Naive thymus-derived CD4-positive, alpha-beta T cell (primary cell): ENCODE measurements at regions not wholly inside any gene's neighbourhood (a gene's known extent, or its start where the extent isn't known, plus 50 kb on each side); places are given as distances from the start of the nearest gene placed in this dataset.
"Not testable (repeated sequence)": the region's sequence is repeated elsewhere in the genome, so short reads cannot be mapped to it uniquely, and the experiment has no call there.

ENCODE experiments used
- ATAC-seq: fragments of 150-1000 bp; cut with Tn5 transposase; 2 replicates; pipeline ENCODE4 v1.10.0; 2021; ENCODE audit warnings: mild to moderate bottlenecking, moderate library complexity
- CTCF ChIA-PET: fragments of 350-600 bp; sonication (Branson Sonifier 250); formaldehyde crosslinking; loops from one replicate; lab custom pipeline; 2021; ENCODE audit warnings: antibody characterized with exemption; lab: Charles Lee
- POLR2A ChIA-PET: fragments of 350-600 bp; sonication (Branson Sonifier 250); formaldehyde crosslinking; loops from one replicate; lab custom pipeline; 2021; ENCODE audit warnings: antibody characterized with exemption, inconsistent platforms; lab: Charles Lee
- DNase-seq, 9 donors: peaks; one replicate each; pipeline versions ENCODE4 v3.0.0 to v3.0.0-alpha.2; 2020 to 2022; ENCODE audit warnings: mixed read lengths in 1 of 9
- H3K27ac ChIP-seq: one replicate; pipeline ENCODE4 v1.7.0; 2013; ENCODE audit warnings: mild to moderate bottlenecking, low read depth, low read length, moderate library complexity
- H3K27me3 ChIP-seq, 2 donors: one replicate each; pipeline ENCODE4 v1.7.0; 2013; ENCODE audit warnings: low read length in 2 of 2, mild to moderate bottlenecking in 2 of 2, moderate library complexity in 2 of 2; ENCODE audit not compliant: control insufficient read depth in 2 of 2, insufficient read depth in 2 of 2
- H3K36me3 ChIP-seq, 3 experiments: 1 replicate in 2 of 3; 2 replicates in 1 of 3; pipeline ENCODE4 v1.7.0; 2013; ENCODE audit warnings: low read length in 3 of 3, mild to moderate bottlenecking in 3 of 3, moderate library complexity in 1 of 3; ENCODE audit not compliant: insufficient read depth in 3 of 3, control insufficient read depth in 2 of 3
- H3K4me1 ChIP-seq, 2 donors: one replicate each; pipeline ENCODE4 v1.7.0; 2013; ENCODE audit warnings: low read length in 2 of 2, mild to moderate bottlenecking in 2 of 2, moderate library complexity in 1 of 2; ENCODE audit not compliant: control insufficient read depth in 2 of 2, insufficient read depth in 2 of 2
- H3K4me3 ChIP-seq: 2 replicates; pipeline ENCODE4 v1.7.0; 2013; ENCODE audit warnings: mild to moderate bottlenecking, low read length
- H3K9me3 ChIP-seq, 3 experiments: 1 replicate in 2 of 3; 2 replicates in 1 of 3; pipeline ENCODE4 v1.7.0; 2013; ENCODE audit warnings: low read length in 3 of 3; ENCODE audit not compliant: control insufficient read depth in 2 of 3
- H3K27ac Mint-ChIP-seq, 9 donors: one replicate each; pipeline ENCODE4 v1.8.0; 2020 to 2022; ENCODE audit warnings: mixed read lengths in 9 of 9, mild to moderate bottlenecking in 8 of 9, moderate library complexity in 5 of 9, inconsistent platforms in 2 of 9
- H3K27me3 Mint-ChIP-seq, 5 donors: one replicate each; pipeline ENCODE4 v1.8.0; 2021 to 2022; ENCODE audit warnings: mixed read lengths in 5 of 5, mild to moderate bottlenecking in 1 of 5
- H3K36me3 Mint-ChIP-seq, 5 donors: one replicate each; pipeline ENCODE4 v1.8.0; 2020 to 2022; ENCODE audit warnings: mixed read lengths in 5 of 5, mild to moderate bottlenecking in 3 of 5, inconsistent platforms in 1 of 5
- H3K4me1 Mint-ChIP-seq, 7 donors: one replicate each; pipeline ENCODE4 v1.8.0; 2020 to 2022; ENCODE audit warnings: mixed read lengths in 7 of 7, mild to moderate bottlenecking in 3 of 7, inconsistent platforms in 1 of 7
- H3K4me3 Mint-ChIP-seq, 10 donors: one replicate each; pipeline ENCODE4 v1.8.0; 2020 to 2022; ENCODE audit warnings: mild to moderate bottlenecking in 10 of 10, mixed read lengths in 10 of 10, moderate library complexity in 6 of 10, inconsistent platforms in 2 of 10
- H3K9me3 Mint-ChIP-seq, 11 donors: one replicate each; pipeline ENCODE4 v1.8.0; 2020 to 2022; ENCODE audit warnings: mixed read lengths in 11 of 11, mild to moderate bottlenecking in 4 of 11, inconsistent platforms in 1 of 11, moderate library complexity in 1 of 11
- intact Hi-C, 2 donors: fragments of 100-400 bp; cut with micrococcal nuclease; formaldehyde crosslinking; loops; one replicate each; pipeline ENCODE4 v1.15.1; 2023

DNA sequence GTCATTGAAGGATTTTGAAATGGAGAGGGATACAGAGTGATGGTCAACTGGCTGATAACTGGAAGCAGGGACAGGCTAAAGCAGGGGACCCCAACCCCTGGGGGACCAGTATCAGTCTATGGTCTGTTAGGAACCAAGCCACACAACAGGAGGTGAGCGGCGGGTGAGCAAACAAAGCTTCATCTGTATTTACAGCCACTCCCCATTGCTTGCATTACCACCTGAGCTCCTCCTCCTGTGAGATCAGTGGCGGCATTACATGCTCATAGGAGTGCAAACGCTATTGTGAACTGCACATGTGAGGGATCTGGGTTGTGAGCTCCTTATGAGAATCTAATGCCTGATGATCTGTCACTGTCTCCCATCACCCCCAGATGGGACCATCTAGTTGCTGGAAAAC lies 407.9 kb downstream of the BUD13 start:
- H3K36me3 Mint-ChIP-seq, H3K9me3 ChIP-seq, H3K4me1 ChIP-seq, H3K4me1 Mint-ChIP-seq, H3K27me3 ChIP-seq, intact Hi-C loops, POLR2A ChIA-PET, H3K9me3 Mint-ChIP-seq, H3K36me3 ChIP-seq, ATAC-seq, H3K4me3 Mint-ChIP-seq, H3K27ac Mint-ChIP-seq, DNase-seq, H3K4me3 ChIP-seq, H3K27ac ChIP-seq, CTCF ChIA-PET: not testable (repeated sequence)
- H3K27me3 Mint-ChIP-seq, result peaks cover 0 to 23% (median 14%) of the 10 kb centered on the region in 5 donors

DNA sequence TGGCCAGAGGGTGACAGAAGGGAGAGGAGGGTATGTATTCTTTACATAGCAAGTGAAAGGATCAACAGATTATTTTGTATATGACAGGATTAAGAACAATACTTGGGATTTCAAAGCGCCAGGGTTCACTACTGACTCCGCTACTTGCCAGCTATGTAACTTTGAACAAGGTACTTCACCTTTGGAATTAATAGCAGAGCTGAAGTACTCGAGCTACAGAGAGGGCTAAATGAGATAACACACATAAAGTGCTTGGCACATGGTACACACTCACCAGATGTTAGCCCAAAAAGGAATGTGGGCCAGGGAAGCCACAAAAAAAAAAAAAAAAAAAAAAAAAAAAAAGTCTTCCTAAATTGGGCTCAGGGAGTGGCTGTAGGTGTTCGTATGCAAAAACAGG lies 408.4 kb downstream of the BUD13 start:
- POLR2A ChIA-PET, result no interaction called here
- DNase-seq, result no peak
- CTCF ChIA-PET, result no interaction called here
- Histone ChIP-seq H3K4me1 (no peaks in the 10 kb centered on the region), H3K9me3 (no peaks in the 10 kb centered on the region), H3K36me3 (no peaks in the 10 kb centered on the region), H3K4me3 (no peak overlapping the region), H3K27me3 (no peaks in the 10 kb centered on the region), H3K27ac (no peak overlapping the region)
- Mint-ChIP-seq H3K9me3 (peaks cover 0 to 6% (median 0%) of the 10 kb centered on the region in 11 donors), H3K4me3 (no peak overlapping the region), H3K36me3 (no peaks in the 10 kb centered on the region), H3K27me3 (peaks cover 0 to 29% (median 16%) of the 10 kb centered on the region in 5 donors), H3K4me1 (no peaks in the 10 kb centered on the region), H3K27ac (no peak overlapping the region)
- no peak for ATAC-seq
- intact Hi-C loops, result no loop called here

- ChIA-PET POLR2A (no interaction called here), CTCF (no interaction called here)
- intact Hi-C loops, result no loop called here
- no peaks in the 10 kb centered on the region for H3K4me1 Mint-ChIP-seq
- Histone ChIP-seq H3K4me1 (no peaks in the 10 kb centered on the region), H3K4me3 (no peak overlapping the region), H3K27me3 (no peaks in the 10 kb centered on the region), H3K27ac (no peak overlapping the region), H3K9me3 (no peaks in the 10 kb centered on the region), H3K36me3 (no peaks in the 10 kb centered on the region)
- H3K9me3 Mint-ChIP-seq, result peaks cover 0 to 6% (median 0%) of the 10 kb centered on the region in 11 donors
- no peak for DNase-seq
- no peak for ATAC-seq
- H3K4me3 Mint-ChIP-seq, result no peak overlapping the region
- no peak overlapping the region for H3K27ac Mint-ChIP-seq
- H3K27me3 Mint-ChIP-seq, result peaks cover 0 to 38% (median 14%) of the 10 kb centered on the region in 5 donors
- no peaks in the 10 kb centered on the region for H3K36me3 Mint-ChIP-seq
Observed at GRCh38 chr11:116360221-116360941, 412.4 kb downstream of the BUD13 start.

GRCh38 chr11:116357784-116358544 lies 414.8 kb downstream of the BUD13 start:
- ChIA-PET CTCF (no interaction called here), POLR2A (no interaction called here)
- DNase-seq, result no peak
- no peaks in the 10 kb centered on the region for H3K36me3 ChIP-seq
- Mint-ChIP-seq H3K27me3 (peaks cover 0 to 35% (median 14%) of the 10 kb centered on the region in 5 donors), H3K4me3 (no peak overlapping the region), H3K27ac (no peak overlapping the region), H3K36me3 (no peaks in the 10 kb centered on the region), H3K9me3 (peaks cover 0 to 6% (median 0%) of the 10 kb centered on the region in 11 donors), H3K4me1 (no peaks in the 10 kb centered on the region)
- H3K27me3 ChIP-seq, result no peaks in the 10 kb centered on the region
- no peak for ATAC-seq
- H3K4me1 ChIP-seq, result no peaks in the 10 kb centered on the region
- H3K4me3 ChIP-seq, result no peak overlapping the region
- intact Hi-C loops, result no loop called here
- H3K9me3 ChIP-seq, result no peaks in the 10 kb centered on the region
- H3K27ac ChIP-seq, result no peak overlapping the region

DNA sequence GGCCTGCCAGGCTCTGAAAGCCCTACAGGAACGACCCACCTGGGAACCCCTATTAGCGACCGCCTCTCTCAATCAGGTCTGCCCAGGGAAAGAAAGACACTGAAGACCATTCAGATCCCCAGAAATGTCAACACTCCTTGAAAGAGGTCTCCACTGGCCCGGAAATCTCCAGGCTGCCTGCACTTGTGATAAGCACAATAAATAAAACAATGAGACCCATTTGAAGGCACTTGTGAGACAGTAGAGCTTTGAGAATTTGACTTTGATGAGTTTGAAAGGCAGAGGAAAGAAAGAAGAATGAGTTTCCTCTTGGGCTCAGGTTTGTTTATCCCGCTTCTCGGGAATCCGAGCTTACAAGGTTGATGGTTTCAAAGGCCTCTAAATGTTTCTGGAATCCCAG lies 416.3 kb downstream of the BUD13 start:
- no peak overlapping the region for H3K4me3 ChIP-seq
- peaks cover 0 to 6% (median 0%) of the 10 kb centered on the region in 11 donors for H3K9me3 Mint-ChIP-seq
- H3K27ac Mint-ChIP-seq, result no peak overlapping the region
- ATAC-seq (no peak), DNase-seq (no peak)
- H3K27me3 ChIP-seq, result no peaks in the 10 kb centered on the region
- intact Hi-C loops, result no loop called here
- ChIA-PET CTCF (no interaction called here), POLR2A (no interaction called here)
- H3K4me1 ChIP-seq, result no peaks in the 10 kb centered on the region
- no peaks in the 10 kb centered on the region for H3K4me1 Mint-ChIP-seq
- peaks cover 0 to 37% (median 14%) of the 10 kb centered on the region in 5 donors for H3K27me3 Mint-ChIP-seq
- no peaks in the 10 kb centered on the region for H3K36me3 Mint-ChIP-seq
- H3K4me3 Mint-ChIP-seq, result no peak overlapping the region
- H3K36me3 ChIP-seq, result no peaks in the 10 kb centered on the region
- no peaks in the 10 kb centered on the region for H3K9me3 ChIP-seq
- no peak overlapping the region for H3K27ac ChIP-seq

GRCh38 chr11:116355104-116355503 lies 417.7 kb downstream of the BUD13 start:
- no peaks in the 10 kb centered on the region for H3K36me3 Mint-ChIP-seq
- peaks cover 0 to 6% (median 0%) of the 10 kb centered on the region in 11 donors for H3K9me3 Mint-ChIP-seq
- H3K36me3 ChIP-seq, result no peaks in the 10 kb centered on the region
- CTCF ChIA-PET, result no interaction called here
- intact Hi-C loops, result no loop called here
- POLR2A ChIA-PET, result no interaction called here
- DNase-seq (no peak), ATAC-seq (no peak)
- H3K4me1 Mint-ChIP-seq, result no peaks in the 10 kb centered on the region
- no peak overlapping the region for H3K4me3 ChIP-seq
- no peak overlapping the region for H3K4me3 Mint-ChIP-seq
- H3K27ac ChIP-seq, result no peak overlapping the region
- no peak overlapping the region for H3K27ac Mint-ChIP-seq
- no peaks in the 10 kb centered on the region for H3K27me3 ChIP-seq
- no peaks in the 10 kb centered on the region for H3K9me3 ChIP-seq
- no peaks in the 10 kb centered on the region for H3K4me1 ChIP-seq
- peaks cover 0 to 33% (median 14%) of the 10 kb centered on the region in 5 donors for H3K27me3 Mint-ChIP-seq
